HepG2 (cell line): ENCODE measurements at regions not wholly inside any gene's neighbourhood (a gene's known extent, or its start where the extent isn't known, plus 50 kb on each side); places are given as distances from the start of the nearest gene placed in this dataset.

Experiments used
- ATAC-seq: fragments of 200-7000 bp; cut with Tn5 transposase; 3 replicates; pipeline ENCODE4 v1.9.1; 2020; ENCODE audit warnings: mild to moderate bottlenecking, moderate library complexity
- BruUV-seq: library from RNA; stranded (reverse); fragments of 400-500 nt; replicated peaks from 2 replicates; lab custom pipeline; 2021; lab: Mats Ljungman, UMichigan
- CTCF ChIA-PET: fragments of 300-600 bp; formaldehyde crosslinking; extraction: SDS; loops from one replicate; lab custom pipeline; 2021; ENCODE audit warnings: low total read pairs, inconsistent platforms, low intra/inter-chr PET ratio; lab: Yijun Ruan, JAX
- POLR2A ChIA-PET: fragments of 350-600 bp; sonication (Branson Sonifier 250); formaldehyde crosslinking; loops from one replicate; lab custom pipeline; 2020; ENCODE audit warnings: antibody characterized with exemption, inconsistent platforms; lab: Yijun Ruan, JAX
- DNase-seq: peaks from one replicate; pipeline ENCODE4 v3.0.0-alpha.2; 2015; ENCODE audit warnings: low spot score
- FAIRE-seq: peaks from 3 replicates; lab custom pipeline; 2011; peaks lifted over from hg19 to GRCh38; lab: Jason Lieb, UNC
- H2AFZ ChIP-seq: one replicate; pipeline ENCODE4 v1.6.1; 2011; ENCODE audit warnings: low read length, inconsistent platforms
- H3K27ac ChIP-seq: fragments of 300-600 bp; 3 replicates; pipeline ENCODE4 v1.8.0; 2011; ENCODE audit warnings: mixed run types, mild to moderate bottlenecking, mixed read lengths, low read length, inconsistent platforms; ENCODE audit not compliant: insufficient read depth; ENCODE audit errors: extremely low read length
- H3K27me3 ChIP-seq, 2 experiments: fragments of 200-600 bp in 1 of 2; 2 replicates in 1 of 2; 3 replicates in 1 of 2; pipeline versions ENCODE4 v1.6.0 to v1.8.0; 2011; ENCODE audit warnings: low read length in 2 of 2, mild to moderate bottlenecking in 2 of 2, moderate library complexity in 2 of 2, inconsistent platforms in 1 of 2; ENCODE audit not compliant: insufficient read depth in 2 of 2, control insufficient read depth in 1 of 2
- H3K36me3 ChIP-seq, 2 experiments: fragments of 200-600 bp in 1 of 2; replicated peaks in 1 of 2; 2 replicates in 1 of 2; 3 replicates in 1 of 2; pipeline versions ENCODE4 v1.5.1 to v1.8.0; 2011; ENCODE audit warnings: low read length in 2 of 2, inconsistent platforms in 1 of 2; ENCODE audit not compliant: insufficient read depth in 2 of 2, control insufficient read depth in 1 of 2
- H3K4me1 ChIP-seq: 2 replicates; pipeline ENCODE4 v1.5.1; 2012; ENCODE audit warnings: low read length, inconsistent platforms; ENCODE audit not compliant: insufficient read depth
- H3K4me2 ChIP-seq: 2 replicates; pipeline ENCODE4 v1.6.0; 2011; ENCODE audit warnings: low read depth, low read length, inconsistent platforms
- H3K4me3 ChIP-seq, 3 experiments: fragments of 200-600 bp in 1 of 3; sonication (generic), shearing (Covaris generic) in 1 of 3; replicated peaks in 1 of 3; 2 replicates each; pipeline ENCODE4 v1.5.1; 2011 to 2016; ENCODE audit warnings: low read length in 3 of 3, inconsistent platforms in 2 of 3, low read depth in 2 of 3, mild to moderate bottlenecking in 2 of 3, control low read depth in 1 of 3, mixed read lengths in 1 of 3; ENCODE audit not compliant: insufficient read depth in 1 of 3
- H3K79me2 ChIP-seq: one replicate; pipeline ENCODE4 v1.6.1; 2011; ENCODE audit warnings: low read length, inconsistent platforms; ENCODE audit not compliant: insufficient read depth
- H3K9ac ChIP-seq: 2 replicates; pipeline ENCODE4 v1.6.0; 2011; ENCODE audit warnings: mild to moderate bottlenecking, low read depth, low read length, inconsistent platforms; ENCODE audit not compliant: insufficient read depth
- H3K9me3 ChIP-seq: 2 replicates; pipeline ENCODE4 v1.5.1; 2012; ENCODE audit warnings: mild to moderate bottlenecking, low read length
- H4K20me1 ChIP-seq: 2 replicates; pipeline ENCODE4 v1.6.0; 2011; ENCODE audit warnings: inconsistent platforms, mild to moderate bottlenecking, low read length, moderate library complexity; ENCODE audit not compliant: insufficient read depth
- DRAP1 ChIP-seq: IDR thresholded peaks from 2 replicates; pipeline ENCODE4 v1.6.1; 2016; ENCODE audit warnings: missing genetic modification reagents, missing compliant biosample characterization
- GLMP ChIP-seq: sonication (generic); formaldehyde crosslinking; IDR thresholded peaks from 2 replicates; pipeline ENCODE4 v1.9.0; 2021; ENCODE audit warnings: missing genetic modification reagents, mild to moderate bottlenecking, borderline replicate concordance
- MXD3 ChIP-seq: IDR thresholded peaks from 2 replicates; pipeline ENCODE4 v1.6.1; 2016; ENCODE audit warnings: mild to moderate bottlenecking, missing biosample characterization, missing genetic modification reagents
- NKX3-1 ChIP-seq: sonication (generic); formaldehyde crosslinking; IDR thresholded peaks from 2 replicates; pipeline ENCODE4 v1.5.0; 2020; ENCODE audit warnings: missing genetic modification reagents
- NRL ChIP-seq: sonication (generic); formaldehyde crosslinking; IDR thresholded peaks from 2 replicates; pipeline ENCODE4 v1.5.0; 2020; ENCODE audit warnings: missing genetic modification reagents, mild to moderate bottlenecking, moderate library complexity, borderline replicate concordance
- PATZ1 ChIP-seq: sonication (generic); formaldehyde crosslinking; IDR thresholded peaks from 2 replicates; pipeline ENCODE4 v1.4.0; 2020; ENCODE audit warnings: missing genetic modification reagents
- PBX2 ChIP-seq: IDR thresholded peaks from 2 replicates; pipeline ENCODE4 v1.6.1; 2016; ENCODE audit warnings: control low read depth
- REPIN1 ChIP-seq: sonication (generic); formaldehyde crosslinking; IDR thresholded peaks from 2 replicates; pipeline ENCODE4 v1.8.0; 2022; ENCODE audit warnings: missing genetic modification reagents, low read depth, mild to moderate bottlenecking, borderline replicate concordance
- XRCC5 ChIP-seq: fragments of 200-400 bp; formaldehyde crosslinking; optimal IDR thresholded peaks from 2 replicates; pipeline ENCODE3; 2017; ENCODE audit warnings: mild to moderate bottlenecking, low read length
- YEATS4 ChIP-seq: sonication (generic); formaldehyde crosslinking; IDR thresholded peaks from 2 replicates; pipeline ENCODE4 v1.4.0; 2020; ENCODE audit warnings: missing genetic modification reagents, borderline replicate concordance
- ZBTB34 ChIP-seq: sonication (generic); formaldehyde crosslinking; IDR thresholded peaks from 2 replicates; pipeline ENCODE4 v1.8.0; 2022; ENCODE audit warnings: mild to moderate bottlenecking, missing genetic modification reagents
- ZNF530 ChIP-seq: sonication (generic); formaldehyde crosslinking; IDR thresholded peaks from 2 replicates; pipeline ENCODE4 v1.5.0; 2020; ENCODE audit warnings: low read depth, mild to moderate bottlenecking, missing genetic modification reagents
- ZNF770 ChIP-seq: sonication (generic); formaldehyde crosslinking; IDR thresholded peaks from 2 replicates; pipeline ENCODE4 v1.5.0; 2020; ENCODE audit warnings: mild to moderate bottlenecking, missing genetic modification reagents
- in situ Hi-C: cut with HindIII; loops from 2 replicates; pipeline ENCODE4 v1.10.0; 2017; ENCODE audit warnings: low pct_unique_long_range_greater_than_20kb; ENCODE audit not compliant: extremely low pct_ligation_motif_present
- intact Hi-C: fragments of 100-400 bp; cut with micrococcal nuclease; formaldehyde crosslinking; loops from one replicate; pipeline ENCODE4 v1.10.0; 2022; ENCODE audit not compliant: unreplicated experiment

GRCh38 chr14:66039495-66039894 is 446.7 kb upstream of the CCDC196 start:
- intact Hi-C loops, result no loop called here
- Histone ChIP-seq H3K9me3 (no peaks in the 10 kb centered on the region), H3K36me3 (no peaks in the 10 kb centered on the region), H4K20me1 (no peaks in the 10 kb centered on the region), H3K27me3 (no peaks in the 10 kb centered on the region), H2AFZ (no peak overlapping the region), H3K79me2 (no peaks in the 10 kb centered on the region), H3K4me3 (no peak overlapping the region), H3K27ac (no peak overlapping the region), H3K9ac (no peak overlapping the region), H3K4me2 (no peak overlapping the region), H3K4me1 (no peaks in the 10 kb centered on the region)
- in situ Hi-C loops, result no loop called here
- no peak for FAIRE-seq
- no TSS peak for BruUV-seq
- POLR2A ChIA-PET, result no interaction called here
- no peak for DNase-seq
- ATAC-seq, result no peak
- CTCF ChIA-PET, result no interaction called here
- TF ChIP-seq ZNF530 (CRISPR knock-in tag), result no peak
- no peak for TF ChIP-seq NRL (CRISPR knock-in tag)
- no peak for TF ChIP-seq GLMP
- TF ChIP-seq XRCC5, result no peak
- TF ChIP-seq NKX3-1 (CRISPR knock-in tag), result no peak
- TF ChIP-seq ZBTB34 (CRISPR knock-in tag), result no peak
- TF ChIP-seq DRAP1, result no peak
- TF ChIP-seq YEATS4 (CRISPR knock-in tag), result no peak
- no peak for TF ChIP-seq MXD3 (CRISPR knock-in tag)
- no peak for TF ChIP-seq PATZ1 (CRISPR knock-in tag)
- no peak for TF ChIP-seq REPIN1
- no peak for TF ChIP-seq ZNF770 (CRISPR knock-in tag)
- no peak for TF ChIP-seq PBX2
